GM19035 (cell line): ENCODE measurements at regions not wholly inside any gene's neighbourhood (a gene's known extent, or its start where the extent isn't known, plus 50 kb on each side); places are given as distances from the start of the nearest gene placed in this dataset.

ENCODE experiments used
- ATAC-seq: cut with Tn5 transposase; IDR thresholded peaks from one replicate; pipeline ENCODE4 v1.9.1; 2021; ENCODE audit not compliant: unreplicated experiment

DNA sequence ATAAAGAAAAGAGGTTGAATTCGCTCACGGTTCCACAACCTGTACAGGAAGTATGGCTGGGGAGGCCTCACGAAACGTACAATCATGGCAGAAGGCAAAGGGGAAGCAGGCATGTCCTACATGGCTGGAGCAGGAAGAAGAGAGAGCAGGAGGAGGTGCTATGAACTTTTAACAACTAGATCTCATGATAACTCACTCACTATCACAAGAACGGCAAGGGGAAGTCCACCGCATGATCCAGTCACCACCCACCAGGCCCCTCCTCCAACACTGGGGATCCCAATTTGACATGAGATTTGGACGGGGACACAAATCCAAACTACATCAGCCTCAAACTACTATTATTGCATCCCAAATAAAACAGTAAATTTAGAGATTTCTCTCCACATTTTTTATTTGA lies 53.6 kb upstream of the CST7 start:
- ATAC-seq: no peak

DNA sequence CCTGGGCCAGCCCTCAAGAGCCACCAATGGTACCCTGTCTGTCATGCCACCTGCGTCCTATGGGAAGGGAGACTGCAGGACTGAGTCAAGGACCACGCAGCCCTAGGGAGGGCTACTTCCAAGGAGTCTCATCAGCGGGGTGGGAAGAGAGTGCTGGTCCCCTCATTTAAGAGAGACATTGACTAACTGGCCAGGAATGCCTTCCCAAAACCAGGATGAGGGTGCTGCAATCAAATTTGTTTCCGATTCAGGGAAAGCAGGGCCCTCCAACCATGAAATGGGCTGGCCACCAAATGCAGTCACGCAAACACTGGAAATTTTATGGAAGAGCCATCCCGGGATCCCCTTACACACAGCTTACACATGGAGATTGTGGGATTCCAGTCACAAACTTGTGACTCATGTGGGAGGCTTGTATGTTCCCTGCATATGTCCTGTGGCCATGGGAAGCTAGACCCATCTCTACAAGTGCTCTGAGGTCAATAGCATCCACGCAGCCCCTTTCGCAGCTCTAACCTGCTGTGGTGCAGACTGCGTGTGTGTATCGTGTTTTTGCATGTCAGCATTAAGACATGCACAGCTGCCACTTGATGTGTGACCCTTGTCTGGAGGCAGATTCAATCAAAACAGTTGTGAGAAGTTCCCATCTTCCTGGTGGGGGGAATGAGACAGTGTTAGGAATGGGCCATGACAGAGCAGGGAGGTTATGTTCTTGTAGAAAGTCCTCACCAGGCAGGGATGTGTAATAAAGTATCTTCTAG lies 53.0 kb upstream of the CST7 start:
- no peak for ATAC-seq

DNA sequence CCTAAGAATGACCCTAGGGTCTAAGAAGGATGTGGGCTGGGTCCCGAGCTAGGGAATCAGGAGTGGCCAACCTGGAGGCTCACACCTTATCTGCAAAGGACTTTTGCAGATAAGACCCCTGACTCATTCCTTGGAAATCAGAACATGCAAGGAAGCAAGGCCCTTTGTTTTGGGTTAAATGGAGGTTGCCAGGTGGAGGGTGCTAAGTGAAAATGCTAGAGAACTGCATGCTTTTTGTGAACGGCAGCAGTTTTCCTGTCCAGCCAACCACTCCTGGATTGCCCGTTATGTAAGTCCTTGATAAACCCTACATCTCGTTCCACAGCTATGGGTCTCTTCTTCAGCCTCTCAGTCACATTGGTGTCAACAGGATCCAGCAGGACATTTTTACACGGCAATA lies 52.1 kb upstream of the CST7 start:
- ATAC-seq: no peak

DNA sequence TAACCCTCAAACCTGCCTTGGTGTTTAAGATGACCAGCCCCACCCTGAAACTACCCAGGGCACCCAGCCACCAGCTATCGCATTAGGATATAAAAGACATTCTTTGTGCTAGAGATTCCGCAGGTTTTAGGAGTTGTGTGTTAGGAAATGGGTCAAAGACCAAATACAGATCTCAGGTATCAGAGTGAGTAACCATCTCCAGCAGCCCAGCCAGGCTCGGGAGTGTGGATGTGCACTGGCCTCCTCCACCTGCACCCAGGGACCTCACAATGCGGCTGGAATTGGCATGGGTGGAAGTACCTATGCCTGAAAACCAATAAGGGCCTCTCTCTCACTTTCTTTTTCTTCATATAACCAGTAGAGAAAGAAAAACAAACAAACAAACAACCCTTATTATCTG lies 51.1 kb upstream of the CST7 start:
- no peak for ATAC-seq

DNA sequence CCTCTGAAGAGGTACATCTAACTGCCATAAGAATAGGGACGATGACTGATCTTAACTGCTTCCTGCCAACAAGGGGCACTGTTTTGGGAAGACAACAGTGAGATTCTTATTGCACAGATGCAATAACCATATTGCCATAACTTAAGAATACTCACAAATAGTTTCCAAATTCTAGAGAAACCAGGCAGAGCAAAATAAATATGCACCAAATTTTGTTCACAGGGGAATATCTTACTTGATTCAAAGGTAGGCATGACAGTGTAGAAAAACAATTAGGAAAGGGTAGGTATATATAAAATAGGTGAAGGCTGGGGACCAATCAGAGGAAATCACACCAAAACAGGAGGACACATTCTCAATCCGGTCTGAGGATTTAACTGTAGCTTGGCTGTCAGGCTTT lies 49.9 kb upstream of the CST7 start:
- ATAC-seq: no peak
